ENCODE measurements at regions not wholly inside any gene's neighbourhood (a gene's known extent, or its start where the extent isn't known, plus 50 kb on each side); places are given as distances from the start of the nearest gene placed in this dataset.

GRCh38 chr1:103854279-103854678 lies 104.6 kb downstream of the AMY1C start:
- in situ Hi-C loops (cut with HindIII; ENCODE audit: low sequenced_read_pairs): no loop called here
- no peak overlapping the region for H3K4me3 ChIP-seq (ENCODE audit: low read depth, low read length)
- no peak for TF ChIP-seq CTCF (IDR thresholded peaks at IDR 0.05; ENCODE audit: low read depth, low read length, missing control alignments)
- no peak for DNase-seq (ENCODE audit: low read depth)

GRCh38 chr1:103859721-103860120 lies 110.0 kb downstream of the AMY1C start:
- no peak for TF ChIP-seq CTCF (IDR thresholded peaks at IDR 0.05; ENCODE audit: low read depth, low read length, missing control alignments)
- H3K4me3 ChIP-seq (ENCODE audit: low read depth, low read length): no peak overlapping the region
- in situ Hi-C loops (cut with HindIII; ENCODE audit: low sequenced_read_pairs): no loop called here
- no peak for DNase-seq (ENCODE audit: low read depth)

- in situ Hi-C loops (cut with HindIII; ENCODE audit: low sequenced_read_pairs): no loop called here
- no peak overlapping the region for H3K4me3 ChIP-seq (ENCODE audit: low read depth, low read length)
- no peak for DNase-seq (ENCODE audit: low read depth)
- TF ChIP-seq CTCF (IDR thresholded peaks at IDR 0.05; ENCODE audit: low read depth, low read length, missing control alignments): no peak
These were observed 149.1 kb downstream of the AMY1C start for GRCh38 chr1:103898576-103899345.

GRCh38 chr1:103900005-103900404 lies 150.3 kb downstream of the AMY1C start:
- no peak overlapping the region for H3K4me3 ChIP-seq (ENCODE audit: low read depth, low read length)
- DNase-seq (ENCODE audit: low read depth): no peak
- in situ Hi-C loops (cut with HindIII; ENCODE audit: low sequenced_read_pairs): no loop called here
- no peak for TF ChIP-seq CTCF (IDR thresholded peaks at IDR 0.05; ENCODE audit: low read depth, low read length, missing control alignments)

GRCh38 chr1:103901072-103901471 lies 151.4 kb downstream of the AMY1C start:
- no peak overlapping the region for H3K4me3 ChIP-seq (ENCODE audit: low read depth, low read length)
- in situ Hi-C loops (cut with HindIII; ENCODE audit: low sequenced_read_pairs): no loop called here
- no peak for TF ChIP-seq CTCF (IDR thresholded peaks at IDR 0.05; ENCODE audit: low read depth, low read length, missing control alignments)
- no peak for DNase-seq (ENCODE audit: low read depth)

- no peak for DNase-seq (ENCODE audit: low read depth)
- TF ChIP-seq CTCF (IDR thresholded peaks at IDR 0.05; ENCODE audit: low read depth, low read length, missing control alignments): no peak
- in situ Hi-C loops (cut with HindIII; ENCODE audit: low sequenced_read_pairs): no loop called here
- no peak overlapping the region for H3K4me3 ChIP-seq (ENCODE audit: low read depth, low read length)
These were observed 155.7 kb downstream of the AMY1C start for GRCh38 chr1:103905363-103905762.
